ENCODE measurements at regions not wholly inside any gene's neighbourhood (a gene's known extent, or its start where the extent isn't known, plus 50 kb on each side); places are given as distances from the start of the nearest gene placed in this dataset.

GRCh38 chr2:239768031-239768790, 256.9 kb downstream of the NDUFA10 start:
- ATAC-seq = no peak
- TF ChIP-seq OSR1 (CRISPR knock-in tag; IDR thresholded peaks at IDR 0.05) = no peak
- no peak for TF ChIP-seq ZNF565 (CRISPR knock-in tag; conservative IDR thresholded peaks at IDR 0.05; ENCODE audit: low read depth)
- no peak for TF ChIP-seq RARB (CRISPR knock-in tag; IDR thresholded peaks at IDR 0.05)
- no peak for TF ChIP-seq POU6F1 (CRISPR knock-in tag; IDR thresholded peaks at IDR 0.05; ENCODE audit: borderline replicate concordance, low read depth)
- TF ChIP-seq ZFP3 (CRISPR knock-in tag; IDR thresholded peaks at IDR 0.05) = no peak
- TF ChIP-seq ESRRG (CRISPR knock-in tag; IDR thresholded peaks at IDR 0.05) = no peak
- TF ChIP-seq BACH2 (CRISPR knock-in tag; IDR thresholded peaks at IDR 0.05; ENCODE audit: borderline replicate concordance) = no peak
- no peak for TF ChIP-seq ZFP30 (CRISPR knock-in tag; IDR thresholded peaks at IDR 0.05)
- TF ChIP-seq PPARA (CRISPR knock-in tag; IDR thresholded peaks at IDR 0.05; ENCODE audit: borderline replicate concordance) = no peak

- no peak for TF ChIP-seq BACH2 (CRISPR knock-in tag; IDR thresholded peaks at IDR 0.05; ENCODE audit: borderline replicate concordance)
- no peak for TF ChIP-seq ARNTL (CRISPR knock-in tag; IDR thresholded peaks at IDR 0.05; ENCODE audit: borderline replicate concordance, low read depth)
- TF ChIP-seq ZNF70 (CRISPR knock-in tag; IDR thresholded peaks at IDR 0.05) = no peak
- no peak for TF ChIP-seq PPARA (CRISPR knock-in tag; IDR thresholded peaks at IDR 0.05; ENCODE audit: borderline replicate concordance)
- no peak for TF ChIP-seq RARB (CRISPR knock-in tag; IDR thresholded peaks at IDR 0.05)
- TF ChIP-seq ZC3H10 (CRISPR knock-in tag; IDR thresholded peaks at IDR 0.05) = no peak
- TF ChIP-seq ESRRG (CRISPR knock-in tag; IDR thresholded peaks at IDR 0.05) = no peak
- no peak for TF ChIP-seq SNAI2 (CRISPR knock-in tag; IDR thresholded peaks at IDR 0.05)
- TF ChIP-seq ZNF8 (CRISPR knock-in tag; IDR thresholded peaks at IDR 0.05) = no peak
- no peak for TF ChIP-seq ZFP30 (CRISPR knock-in tag; IDR thresholded peaks at IDR 0.05)
- TF ChIP-seq ISL1 (CRISPR knock-in tag; IDR thresholded peaks at IDR 0.05) = no peak
- TF ChIP-seq TCF4 (CRISPR knock-in tag; IDR thresholded peaks at IDR 0.05; ENCODE audit: borderline replicate concordance) = no peak
- no peak for TF ChIP-seq CSDC2 (CRISPR knock-in tag; IDR thresholded peaks at IDR 0.05)
- TF ChIP-seq ZFP3 (CRISPR knock-in tag; IDR thresholded peaks at IDR 0.05) = no peak
- no peak for ATAC-seq
Measured at GRCh38 chr2:239767021-239767905, 257.9 kb downstream of the NDUFA10 start.

- TF ChIP-seq ZC3H10 (CRISPR knock-in tag; IDR thresholded peaks at IDR 0.05) (no peak), ZNF8 (CRISPR knock-in tag; IDR thresholded peaks at IDR 0.05) (no peak), ZNF565 (CRISPR knock-in tag; conservative IDR thresholded peaks at IDR 0.05; ENCODE audit: low read depth) (no peak), CSDC2 (CRISPR knock-in tag; IDR thresholded peaks at IDR 0.05) (no peak), RARB (CRISPR knock-in tag; IDR thresholded peaks at IDR 0.05) (no peak), GLIS3 (CRISPR knock-in tag; IDR thresholded peaks at IDR 0.05) (no peak)
- no peak for ATAC-seq
Measured at GRCh38 chr2:239765911-239766310, 259.2 kb downstream of the NDUFA10 start.

- no peak for ATAC-seq
- TF ChIP-seq OSR1 (CRISPR knock-in tag; IDR thresholded peaks at IDR 0.05) = no peak
- TF ChIP-seq PATZ1 (CRISPR knock-in tag; IDR thresholded peaks at IDR 0.05; ENCODE audit: borderline replicate concordance) = no peak
- TF ChIP-seq CSDC2 (CRISPR knock-in tag; IDR thresholded peaks at IDR 0.05) = no peak
- no peak for TF ChIP-seq BACH2 (CRISPR knock-in tag; IDR thresholded peaks at IDR 0.05; ENCODE audit: borderline replicate concordance)
- no peak for TF ChIP-seq CREB5 (CRISPR knock-in tag; IDR thresholded peaks at IDR 0.05; ENCODE audit: low read depth)
- TF ChIP-seq ZC3H10 (CRISPR knock-in tag; IDR thresholded peaks at IDR 0.05) = no peak
- no peak for TF ChIP-seq ZFP30 (CRISPR knock-in tag; IDR thresholded peaks at IDR 0.05)
- TF ChIP-seq TOX (CRISPR knock-in tag; IDR thresholded peaks at IDR 0.05; ENCODE audit: borderline replicate concordance) = no peak
- TF ChIP-seq ZFP3 (CRISPR knock-in tag; IDR thresholded peaks at IDR 0.05) = no peak
- TF ChIP-seq TCF4 (CRISPR knock-in tag; IDR thresholded peaks at IDR 0.05; ENCODE audit: borderline replicate concordance) = no peak
- no peak for TF ChIP-seq CSRNP3 (CRISPR knock-in tag; IDR thresholded peaks at IDR 0.05)
- no peak for TF ChIP-seq ZNF70 (CRISPR knock-in tag; IDR thresholded peaks at IDR 0.05)
- TF ChIP-seq ESRRG (CRISPR knock-in tag; IDR thresholded peaks at IDR 0.05) = no peak
- TF ChIP-seq POU6F1 (CRISPR knock-in tag; IDR thresholded peaks at IDR 0.05; ENCODE audit: borderline replicate concordance, low read depth) = no peak
Measured at GRCh38 chr2:239765076-239765845, 259.9 kb downstream of the NDUFA10 start.
